ENCODE measurements at regions not wholly inside any gene's neighbourhood (a gene's known extent, or its start where the extent isn't known, plus 50 kb on each side); places are given as distances from the start of the nearest gene placed in this dataset.

DNA sequence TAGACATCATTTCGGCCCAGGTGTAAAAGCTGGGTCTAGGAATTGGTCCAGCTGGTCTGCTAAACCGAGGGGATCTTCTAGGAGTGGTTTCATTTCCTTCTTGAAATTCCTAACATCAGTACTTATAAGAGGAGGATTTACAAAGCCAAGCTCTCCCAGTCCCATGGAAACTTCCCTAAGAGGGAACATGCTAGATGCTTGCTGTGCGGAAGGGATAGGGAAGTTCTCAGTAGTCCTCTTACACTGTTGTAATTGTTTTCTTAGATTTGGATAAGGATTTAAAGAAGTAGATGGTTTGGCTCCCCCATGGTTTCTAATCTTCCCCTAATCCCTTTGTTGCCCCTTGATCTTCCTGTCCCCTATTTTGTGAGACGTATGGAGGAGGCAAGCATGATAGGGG lies 89.7 kb upstream of the XCR1 start:
- Histone ChIP-seq H3K4me3 (ENCODE audit: low read length in 3 of 3) (no peak overlapping the region), H3K4me1 (ENCODE audit: control insufficient read depth in 3 of 3, insufficient read depth in 3 of 3, low read length in 3 of 3) (peaks cover 0 to 11% (median 6%) of the 10 kb centered on the region in 3 donors), H3K27ac (ENCODE audit: low read depth, low read length) (no peak overlapping the region), H3K27me3 (ENCODE audit: control insufficient read depth in 3 of 3, insufficient read depth in 3 of 3, low read length in 3 of 3) (no peaks in the 10 kb centered on the region), H3K9ac (ENCODE audit: low read depth in 1 of 3, low read length in 3 of 3) (no peak overlapping the region), H3K36me3 (ENCODE audit: control insufficient read depth in 3 of 3, insufficient read depth in 3 of 3, low read length in 3 of 3) (no peaks in the 10 kb centered on the region), H3K9me3 (ENCODE audit: control insufficient read depth in 3 of 3, low read length in 3 of 3) (no peaks in the 10 kb centered on the region)

- H3K9ac ChIP-seq (ENCODE audit: low read depth in 1 of 3, low read length in 3 of 3): no peak overlapping the region
- H3K36me3 ChIP-seq (ENCODE audit: control insufficient read depth in 3 of 3, insufficient read depth in 3 of 3, low read length in 3 of 3): no peaks in the 10 kb centered on the region
- H3K27ac ChIP-seq (ENCODE audit: low read depth, low read length): peak overlapping the region; percentile 56
- no peak overlapping the region for H3K4me3 ChIP-seq (ENCODE audit: low read length in 3 of 3)
- H3K9me3 ChIP-seq (ENCODE audit: control insufficient read depth in 3 of 3, low read length in 3 of 3): no peaks in the 10 kb centered on the region
- H3K27me3 ChIP-seq (ENCODE audit: control insufficient read depth in 3 of 3, insufficient read depth in 3 of 3, low read length in 3 of 3): no peaks in the 10 kb centered on the region
- H3K4me1 ChIP-seq (ENCODE audit: control insufficient read depth in 3 of 3, insufficient read depth in 3 of 3, low read length in 3 of 3): peaks cover 6 to 10% (median 6%) of the 10 kb centered on the region in 3 donors
These were observed 87.2 kb upstream of the XCR1 start for GRCh38 chr3:46114323-46114988.

- no peaks in the 10 kb centered on the region for H3K27me3 ChIP-seq (ENCODE audit: control insufficient read depth in 3 of 3, insufficient read depth in 3 of 3, low read length in 3 of 3)
- no peaks in the 10 kb centered on the region for H3K9me3 ChIP-seq (ENCODE audit: control insufficient read depth in 3 of 3, low read length in 3 of 3)
- peaks cover 6 to 16% (median 6%) of the 10 kb centered on the region in 3 donors for H3K4me1 ChIP-seq (ENCODE audit: control insufficient read depth in 3 of 3, insufficient read depth in 3 of 3, low read length in 3 of 3)
- no peak overlapping the region for H3K9ac ChIP-seq (ENCODE audit: low read depth in 1 of 3, low read length in 3 of 3)
- peak overlapping the region; percentile 56 for H3K27ac ChIP-seq (ENCODE audit: low read depth, low read length)
- no peak overlapping the region for H3K4me3 ChIP-seq (ENCODE audit: low read length in 3 of 3)
- no peaks in the 10 kb centered on the region for H3K36me3 ChIP-seq (ENCODE audit: control insufficient read depth in 3 of 3, insufficient read depth in 3 of 3, low read length in 3 of 3)
These were observed 86.3 kb upstream of the XCR1 start for GRCh38 chr3:46113608-46114007.

DNA sequence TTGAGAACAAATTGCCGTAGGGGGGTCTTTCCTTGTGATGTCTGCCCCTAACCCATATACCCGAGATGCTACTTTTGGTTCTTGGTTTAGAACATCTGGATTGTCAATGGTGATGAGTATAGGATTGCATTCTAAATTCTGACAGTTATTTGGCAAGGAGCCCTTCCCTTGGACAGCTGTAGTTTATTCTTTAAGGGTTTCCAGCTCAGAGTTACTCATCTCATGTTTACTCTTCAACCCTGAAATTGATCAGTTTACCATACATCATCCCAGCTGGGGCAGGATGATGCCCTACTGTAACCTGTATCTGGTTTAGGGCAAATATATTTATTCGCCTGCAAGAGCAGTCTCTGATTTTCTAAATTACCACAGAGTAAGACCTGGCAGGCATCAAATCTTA lies 85.7 kb upstream of the XCR1 start:
- Histone ChIP-seq H3K27me3 (ENCODE audit: control insufficient read depth in 3 of 3, insufficient read depth in 3 of 3, low read length in 3 of 3) (no peaks in the 10 kb centered on the region), H3K9ac (ENCODE audit: low read depth in 1 of 3, low read length in 3 of 3) (no peak overlapping the region), H3K36me3 (ENCODE audit: control insufficient read depth in 3 of 3, insufficient read depth in 3 of 3, low read length in 3 of 3) (no peaks in the 10 kb centered on the region), H3K4me3 (ENCODE audit: low read length in 3 of 3) (no peak overlapping the region), H3K9me3 (ENCODE audit: control insufficient read depth in 3 of 3, low read length in 3 of 3) (no peaks in the 10 kb centered on the region), H3K4me1 (ENCODE audit: control insufficient read depth in 3 of 3, insufficient read depth in 3 of 3, low read length in 3 of 3) (peaks cover 6 to 16% (median 6%) of the 10 kb centered on the region in 3 donors), H3K27ac (ENCODE audit: low read depth, low read length) (no peak overlapping the region)

GRCh38 chr3:46112296-46112695 lies 85.0 kb upstream of the XCR1 start:
- Histone ChIP-seq H3K9me3 (ENCODE audit: control insufficient read depth in 3 of 3, low read length in 3 of 3) (no peaks in the 10 kb centered on the region), H3K4me3 (ENCODE audit: low read length in 3 of 3) (no peak overlapping the region), H3K4me1 (ENCODE audit: control insufficient read depth in 3 of 3, insufficient read depth in 3 of 3, low read length in 3 of 3) (peaks cover 6 to 16% (median 6%) of the 10 kb centered on the region in 3 donors), H3K9ac (ENCODE audit: low read depth in 1 of 3, low read length in 3 of 3) (no peak overlapping the region), H3K27me3 (ENCODE audit: control insufficient read depth in 3 of 3, insufficient read depth in 3 of 3, low read length in 3 of 3) (no peaks in the 10 kb centered on the region), H3K27ac (ENCODE audit: low read depth, low read length) (no peak overlapping the region), H3K36me3 (ENCODE audit: control insufficient read depth in 3 of 3, insufficient read depth in 3 of 3, low read length in 3 of 3) (no peaks in the 10 kb centered on the region)

GRCh38 chr3:46110701-46111493 lies 83.6 kb upstream of the XCR1 start:
- Histone ChIP-seq H3K4me3 (ENCODE audit: low read length in 3 of 3) (no peak overlapping the region), H3K27me3 (ENCODE audit: control insufficient read depth in 3 of 3, insufficient read depth in 3 of 3, low read length in 3 of 3) (no peaks in the 10 kb centered on the region), H3K27ac (ENCODE audit: low read depth, low read length) (no peak overlapping the region), H3K36me3 (ENCODE audit: control insufficient read depth in 3 of 3, insufficient read depth in 3 of 3, low read length in 3 of 3) (no peaks in the 10 kb centered on the region), H3K9me3 (ENCODE audit: control insufficient read depth in 3 of 3, low read length in 3 of 3) (no peaks in the 10 kb centered on the region), H3K9ac (ENCODE audit: low read depth in 1 of 3, low read length in 3 of 3) (no peak overlapping the region), H3K4me1 (ENCODE audit: control insufficient read depth in 3 of 3, insufficient read depth in 3 of 3, low read length in 3 of 3) (peaks cover under 1 to 16% (median 6%) of the 10 kb centered on the region in 3 donors)

- no peak overlapping the region for H3K27ac ChIP-seq (ENCODE audit: low read depth, low read length)
- no peak overlapping the region for H3K9ac ChIP-seq (ENCODE audit: low read depth in 1 of 3, low read length in 3 of 3)
- H3K4me1 ChIP-seq (ENCODE audit: control insufficient read depth in 3 of 3, insufficient read depth in 3 of 3, low read length in 3 of 3): peaks cover 0 to 16% (median 8%) of the 10 kb centered on the region in 3 donors
- peaks cover 0 to 2% (median 0%) of the 10 kb centered on the region in 3 donors for H3K27me3 ChIP-seq (ENCODE audit: control insufficient read depth in 3 of 3, insufficient read depth in 3 of 3, low read length in 3 of 3)
- H3K36me3 ChIP-seq (ENCODE audit: control insufficient read depth in 3 of 3, insufficient read depth in 3 of 3, low read length in 3 of 3): no peaks in the 10 kb centered on the region
- no peaks in the 10 kb centered on the region for H3K9me3 ChIP-seq (ENCODE audit: control insufficient read depth in 3 of 3, low read length in 3 of 3)
- no peak overlapping the region for H3K4me3 ChIP-seq (ENCODE audit: low read length in 3 of 3)
These were observed 80.4 kb upstream of the XCR1 start for GRCh38 chr3:46107682-46108081.

GRCh38 chr3:46105306-46105919 lies 78.1 kb upstream of the XCR1 start:
- peaks cover 0 to 9% (median 2%) of the 10 kb centered on the region in 3 donors for H3K4me1 ChIP-seq (ENCODE audit: control insufficient read depth in 3 of 3, insufficient read depth in 3 of 3, low read length in 3 of 3)
- H3K9ac ChIP-seq (ENCODE audit: low read depth in 1 of 3, low read length in 3 of 3): no peak overlapping the region
- no peak overlapping the region for H3K27ac ChIP-seq (ENCODE audit: low read depth, low read length)
- H3K9me3 ChIP-seq (ENCODE audit: control insufficient read depth in 3 of 3, low read length in 3 of 3): no peaks in the 10 kb centered on the region
- H3K36me3 ChIP-seq (ENCODE audit: control insufficient read depth in 3 of 3, insufficient read depth in 3 of 3, low read length in 3 of 3): no peaks in the 10 kb centered on the region
- H3K27me3 ChIP-seq (ENCODE audit: control insufficient read depth in 3 of 3, insufficient read depth in 3 of 3, low read length in 3 of 3): peaks cover 0 to 2% (median 0%) of the 10 kb centered on the region in 3 donors
- no peak overlapping the region for H3K4me3 ChIP-seq (ENCODE audit: low read length in 3 of 3)

- no peak overlapping the region for H3K4me3 ChIP-seq (ENCODE audit: low read length in 3 of 3)
- H3K4me1 ChIP-seq (ENCODE audit: control insufficient read depth in 3 of 3, insufficient read depth in 3 of 3, low read length in 3 of 3): peaks cover 0 to 8% (median 2%) of the 10 kb centered on the region in 3 donors
These were observed 77.4 kb upstream of the XCR1 start for GRCh38 chr3:46104706-46105105.

DNA sequence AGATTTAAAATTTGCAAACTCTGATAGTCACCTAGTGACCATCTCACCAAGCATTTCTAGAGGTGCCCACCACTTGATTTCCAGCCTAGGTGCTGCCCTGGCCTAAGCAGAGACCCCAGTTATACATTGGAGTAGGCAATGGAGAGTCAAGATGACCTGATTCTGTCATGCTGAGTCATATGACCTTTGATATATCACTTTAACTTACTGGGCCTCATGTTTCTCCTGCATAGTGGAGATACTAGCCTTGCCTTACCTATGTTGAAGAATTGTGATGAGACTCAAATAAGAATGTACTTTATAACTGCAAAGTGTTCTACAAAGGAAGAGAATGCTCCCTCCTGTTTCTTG lies 75.5 kb upstream of the XCR1 start:
- Histone ChIP-seq H3K4me1 (ENCODE audit: control insufficient read depth in 3 of 3, insufficient read depth in 3 of 3, low read length in 3 of 3) (peaks cover 4 to 7% (median 4%) of the 10 kb centered on the region in 3 donors), H3K4me3 (ENCODE audit: low read length in 3 of 3) (no peak overlapping the region), H3K27ac (ENCODE audit: low read depth, low read length) (no peak overlapping the region), H3K9me3 (ENCODE audit: control insufficient read depth in 3 of 3, low read length in 3 of 3) (no peaks in the 10 kb centered on the region), H3K36me3 (ENCODE audit: control insufficient read depth in 3 of 3, insufficient read depth in 3 of 3, low read length in 3 of 3) (no peaks in the 10 kb centered on the region), H3K27me3 (ENCODE audit: control insufficient read depth in 3 of 3, insufficient read depth in 3 of 3, low read length in 3 of 3) (peaks cover 0 to 2% (median 0%) of the 10 kb centered on the region in 3 donors), H3K9ac (ENCODE audit: low read depth in 1 of 3, low read length in 3 of 3) (no peak overlapping the region)

More at GRCh38 chr3:46104706-46105105, 77.4 kb upstream of the XCR1 start:
- H3K9ac ChIP-seq (ENCODE audit: low read depth in 1 of 3, low read length in 3 of 3): no peak overlapping the region
- H3K9me3 ChIP-seq (ENCODE audit: control insufficient read depth in 3 of 3, low read length in 3 of 3): no peaks in the 10 kb centered on the region
- H3K27me3 ChIP-seq (ENCODE audit: control insufficient read depth in 3 of 3, insufficient read depth in 3 of 3, low read length in 3 of 3): peaks cover 0 to 2% (median 0%) of the 10 kb centered on the region in 3 donors
- no peak overlapping the region for H3K27ac ChIP-seq (ENCODE audit: low read depth, low read length)
- no peaks in the 10 kb centered on the region for H3K36me3 ChIP-seq (ENCODE audit: control insufficient read depth in 3 of 3, insufficient read depth in 3 of 3, low read length in 3 of 3)
